ENCODE measurements at regions not wholly inside any gene's neighbourhood (a gene's known extent, or its start where the extent isn't known, plus 50 kb on each side); places are given as distances from the start of the nearest gene placed in this dataset.
"Not testable (repeated sequence)": the region's sequence is repeated elsewhere in the genome, so short reads cannot be mapped to it uniquely, and the experiment has no call there.

DNA sequence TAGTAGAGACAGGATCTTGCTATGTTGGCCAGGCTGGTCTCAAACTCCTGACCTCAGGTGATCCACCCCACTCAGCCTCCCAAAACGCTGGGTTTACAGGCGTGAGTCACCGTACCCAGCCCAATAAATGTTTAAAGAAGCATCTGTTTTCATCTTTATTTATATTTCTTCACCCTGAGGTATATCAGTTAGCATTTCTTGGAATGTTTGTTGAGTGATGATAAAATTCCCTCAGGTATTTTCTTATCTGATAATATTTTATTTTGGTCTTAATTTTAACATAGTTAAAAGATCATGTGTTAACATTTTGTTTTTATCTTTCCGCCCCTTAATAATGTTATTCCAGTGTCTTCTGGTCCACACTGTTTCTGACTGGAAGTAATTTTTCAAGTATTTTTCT, 839.6 kb upstream of the CDH10 start:
- Mint-ChIP-seq H3K4me1 (no peaks in the 10 kb centered on the region), H3K9me3 (peaks cover 0 to 18% (median 4%) of the 10 kb centered on the region in 7 donors), H3K4me3 (no peak overlapping the region), H3K27me3 (no peaks in the 10 kb centered on the region), H3K27ac (no peak overlapping the region), H3K36me3 (no peaks in the 10 kb centered on the region)
- ATAC-seq (ENCODE audit: low read depth in 2 of 2) (no peak), DNase-seq (no peak)

DNA sequence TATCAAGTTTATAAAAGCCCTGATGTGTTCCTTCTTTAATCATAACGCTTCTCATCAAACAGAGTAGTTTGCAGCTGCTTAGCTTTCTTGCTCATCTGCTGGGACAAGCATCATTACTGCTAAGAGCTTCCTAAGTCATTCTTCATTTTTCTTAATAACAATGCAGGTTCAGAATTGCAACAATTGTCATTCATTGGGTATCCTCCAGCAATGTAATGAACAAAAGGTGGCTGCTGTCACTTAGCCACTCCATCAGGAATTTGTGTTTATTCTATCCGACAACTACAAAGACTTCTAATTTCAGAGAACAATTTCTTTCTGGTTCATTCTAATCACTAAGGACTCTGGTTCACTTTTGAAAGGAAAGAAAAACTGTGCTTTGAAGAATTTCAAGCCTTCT, 836.7 kb upstream of the CDH10 start:
- H3K27me3 Mint-ChIP-seq = no peaks in the 10 kb centered on the region
- ATAC-seq (ENCODE audit: low read depth in 2 of 2) = no peak
- H3K4me1 Mint-ChIP-seq = no peaks in the 10 kb centered on the region

DNA sequence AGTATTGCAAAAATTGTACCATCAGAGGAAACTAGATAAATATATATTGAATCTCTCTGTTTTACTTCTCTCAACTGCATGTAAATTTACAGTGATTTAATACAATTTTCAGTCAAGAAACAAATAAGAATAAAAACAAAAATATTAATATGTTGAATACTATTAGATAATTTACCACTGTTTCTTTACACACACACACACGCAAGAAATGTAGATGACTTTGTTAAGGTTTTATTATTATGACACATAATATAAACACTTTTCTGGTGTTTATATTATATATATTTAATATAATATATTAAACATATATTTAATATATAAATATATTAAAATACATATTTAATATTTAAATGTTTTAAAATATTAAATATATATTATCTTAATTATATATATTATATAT, 814.3 kb upstream of the CDH10 start:
- H3K4me3 Mint-ChIP-seq = no peak overlapping the region

More for the DNA sequence above, 836.7 kb upstream of the CDH10 start:
- no peak overlapping the region for H3K4me3 Mint-ChIP-seq
- no peak overlapping the region for H3K27ac Mint-ChIP-seq
- no peak for DNase-seq
- no peaks in the 10 kb centered on the region for H3K36me3 Mint-ChIP-seq
- peaks cover 0 to 13% (median 4%) of the 10 kb centered on the region in 7 donors for H3K9me3 Mint-ChIP-seq

DNA sequence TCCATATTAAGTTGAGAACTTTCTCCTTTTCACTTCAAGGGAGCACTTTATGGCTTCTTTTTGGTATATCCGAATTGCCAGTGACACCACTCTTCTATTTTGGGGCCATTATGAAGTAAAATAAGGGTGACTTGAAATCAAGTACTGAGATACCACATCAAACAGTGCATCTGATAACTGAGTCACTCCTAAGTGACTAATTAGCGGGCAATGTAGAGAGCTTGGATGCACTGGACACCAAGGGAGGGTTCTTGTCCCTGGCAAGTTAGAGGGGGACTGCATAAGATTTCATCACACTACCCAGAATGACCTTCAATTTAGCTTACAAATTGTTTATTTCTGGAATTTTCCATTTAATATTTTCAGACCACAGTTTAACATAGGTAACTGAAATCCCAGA, 813.9 kb upstream of the CDH10 start:
- H3K9me3 Mint-ChIP-seq = peaks cover under 1 to 14% (median 11%) of the 10 kb centered on the region in 7 donors
- no peak overlapping the region for H3K27ac Mint-ChIP-seq
- H3K4me1 Mint-ChIP-seq = no peaks in the 10 kb centered on the region
- no peaks in the 10 kb centered on the region for H3K36me3 Mint-ChIP-seq
- DNase-seq (no peak), ATAC-seq (ENCODE audit: low read depth in 2 of 2) (no peak)
- H3K27me3 Mint-ChIP-seq = no peaks in the 10 kb centered on the region
- no peak overlapping the region for H3K4me3 Mint-ChIP-seq

More for the DNA sequence above, 814.3 kb upstream of the CDH10 start:
- peaks cover 3 to 16% (median 12%) of the 10 kb centered on the region in 7 donors for H3K9me3 Mint-ChIP-seq
- ATAC-seq (ENCODE audit: low read depth in 2 of 2) (no peak), DNase-seq (no peak)
- H3K4me1 Mint-ChIP-seq = no peaks in the 10 kb centered on the region
- no peaks in the 10 kb centered on the region for H3K27me3 Mint-ChIP-seq
- H3K36me3 Mint-ChIP-seq = no peaks in the 10 kb centered on the region
- H3K27ac Mint-ChIP-seq = no peak overlapping the region

DNA sequence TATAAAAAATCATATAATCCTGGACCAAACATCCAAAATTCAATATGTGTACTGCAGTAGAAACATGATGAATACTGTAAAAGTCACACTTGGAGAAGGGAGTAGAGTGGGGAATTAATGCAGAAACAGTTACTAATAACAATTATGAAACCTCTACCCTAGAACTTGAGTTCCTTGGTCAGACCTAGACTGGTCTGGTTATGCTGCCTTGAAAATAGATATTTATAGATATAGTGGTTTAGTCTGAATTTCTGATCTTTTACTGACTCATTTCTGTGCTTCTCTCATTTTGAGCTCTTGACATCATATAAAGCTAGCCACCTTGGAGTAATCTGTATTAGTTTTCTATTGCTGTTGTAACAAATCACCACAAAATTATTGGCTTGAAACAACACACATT, 808.7 kb upstream of the CDH10 start:
- H3K4me3 Mint-ChIP-seq = no peak overlapping the region
- H3K9me3 Mint-ChIP-seq = peaks cover 0 to 12% (median 3%) of the 10 kb centered on the region in 7 donors
- no peak overlapping the region for H3K27ac Mint-ChIP-seq
- no peak for ATAC-seq (ENCODE audit: low read depth in 2 of 2)
- DNase-seq = no peak
- H3K4me1 Mint-ChIP-seq = no peaks in the 10 kb centered on the region
- no peaks in the 10 kb centered on the region for H3K27me3 Mint-ChIP-seq
- no peaks in the 10 kb centered on the region for H3K36me3 Mint-ChIP-seq

DNA sequence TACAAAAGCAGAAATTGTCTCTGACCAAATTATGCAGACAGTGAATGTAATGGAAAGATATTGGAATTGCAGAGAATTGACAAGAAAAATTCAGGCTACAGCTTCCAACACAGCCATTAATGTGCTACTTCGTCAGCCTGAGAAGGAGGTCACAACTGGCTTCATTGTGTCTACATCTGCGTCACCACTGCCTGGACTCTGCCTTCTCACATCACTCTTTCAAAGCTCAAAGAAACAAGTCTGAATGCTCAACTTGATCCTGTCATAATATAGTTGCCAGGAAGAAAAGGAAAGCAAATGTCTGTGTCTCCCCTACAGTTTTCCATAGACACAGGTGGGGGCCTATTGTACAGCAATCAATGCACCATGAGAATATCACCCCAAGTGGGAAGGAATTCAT, 806.5 kb upstream of the CDH10 start:
- no peaks in the 10 kb centered on the region for H3K27me3 Mint-ChIP-seq
- no peaks in the 10 kb centered on the region for H3K36me3 Mint-ChIP-seq
- no peak overlapping the region for H3K4me3 Mint-ChIP-seq
- no peaks in the 10 kb centered on the region for H3K4me1 Mint-ChIP-seq
- ATAC-seq (ENCODE audit: low read depth in 2 of 2) (no peak), DNase-seq (no peak)
- peaks cover 0 to 13% (median 5%) of the 10 kb centered on the region in 7 donors for H3K9me3 Mint-ChIP-seq
- H3K27ac Mint-ChIP-seq = no peak overlapping the region

DNA sequence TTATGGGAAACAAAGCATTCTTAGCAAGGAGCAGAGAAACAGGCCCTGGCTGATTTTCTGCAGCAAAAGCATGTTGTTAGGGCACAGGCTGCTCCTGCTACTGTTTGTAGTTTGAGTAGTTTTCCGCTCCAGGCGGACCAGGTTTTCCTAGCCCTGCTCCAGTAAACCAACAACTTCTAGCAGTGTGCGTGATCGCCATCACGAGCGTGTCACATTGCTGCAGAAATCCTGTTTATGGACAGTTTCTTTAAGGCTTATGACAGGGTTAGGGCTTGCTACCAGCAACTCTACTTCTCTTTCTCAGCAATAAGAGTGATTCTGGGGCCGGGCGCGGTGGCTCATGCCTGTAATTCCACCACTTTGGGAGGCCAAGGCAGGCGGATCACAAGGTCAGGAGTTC, 803.9 kb upstream of the CDH10 start:
- no peaks in the 10 kb centered on the region for H3K36me3 Mint-ChIP-seq
- no peaks in the 10 kb centered on the region for H3K27me3 Mint-ChIP-seq
- no peaks in the 10 kb centered on the region for H3K4me1 Mint-ChIP-seq
- H3K4me3 Mint-ChIP-seq = no peak overlapping the region
- H3K27ac Mint-ChIP-seq = no peak overlapping the region
- no peak for ATAC-seq (ENCODE audit: low read depth in 2 of 2)
- no peak for DNase-seq
- H3K9me3 Mint-ChIP-seq = peaks cover 0 to 6% (median 6%) of the 10 kb centered on the region in 7 donors

DNA sequence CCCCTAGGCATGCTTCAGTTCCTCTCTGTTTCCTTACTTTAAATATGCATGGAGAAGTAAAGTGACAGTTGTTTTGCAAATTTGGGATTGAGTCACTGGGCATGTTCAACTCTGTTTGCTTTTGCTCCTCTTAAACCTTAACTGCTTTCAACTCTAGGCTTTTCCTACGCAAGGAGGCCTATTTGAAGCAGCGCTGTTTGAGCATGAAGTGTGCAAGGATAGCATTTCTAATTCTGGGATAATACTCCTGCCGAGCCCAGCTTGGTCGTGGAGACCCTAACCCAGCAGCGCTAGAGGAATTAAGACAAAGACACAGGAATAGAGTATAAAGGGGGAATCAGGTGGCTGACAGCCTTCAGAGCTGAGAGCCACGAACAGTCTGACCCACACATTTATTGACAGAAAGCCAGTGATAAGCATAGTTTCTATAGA, 803.4 kb upstream of the CDH10 start:
- peaks cover 0 to 6% (median 6%) of the 10 kb centered on the region in 7 donors for H3K9me3 Mint-ChIP-seq
- H3K4me3 Mint-ChIP-seq = no peak overlapping the region
- no peak overlapping the region for H3K27ac Mint-ChIP-seq
- H3K36me3 Mint-ChIP-seq = no peaks in the 10 kb centered on the region
- no peak for ATAC-seq (ENCODE audit: low read depth in 2 of 2)
- H3K4me1 Mint-ChIP-seq = no peaks in the 10 kb centered on the region
- DNase-seq = no peak
- no peaks in the 10 kb centered on the region for H3K27me3 Mint-ChIP-seq

DNA sequence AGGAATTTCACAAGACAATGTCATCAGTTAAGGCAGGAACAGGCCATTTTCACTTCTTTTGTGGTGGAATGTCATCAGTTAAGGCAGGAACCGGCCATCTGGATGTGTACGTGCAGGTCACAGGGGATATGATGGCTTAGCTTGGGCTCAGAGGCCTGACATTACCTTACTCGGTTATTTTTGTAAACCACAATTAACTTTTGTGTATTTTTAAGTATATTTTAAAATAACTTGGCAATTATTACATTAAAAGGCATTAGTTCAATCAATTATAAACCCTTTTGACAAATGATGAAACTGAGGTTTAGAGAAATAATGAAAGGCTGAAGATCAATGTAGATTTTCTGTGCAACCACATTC, 801.3 kb upstream of the CDH10 start:
- not testable (repeated sequence) for H3K27ac Mint-ChIP-seq; DNase-seq; H3K9me3 Mint-ChIP-seq; H3K27me3 Mint-ChIP-seq; H3K4me3 Mint-ChIP-seq; H3K4me1 Mint-ChIP-seq; H3K36me3 Mint-ChIP-seq; ATAC-seq (ENCODE audit: low read depth in 2 of 2)

DNA sequence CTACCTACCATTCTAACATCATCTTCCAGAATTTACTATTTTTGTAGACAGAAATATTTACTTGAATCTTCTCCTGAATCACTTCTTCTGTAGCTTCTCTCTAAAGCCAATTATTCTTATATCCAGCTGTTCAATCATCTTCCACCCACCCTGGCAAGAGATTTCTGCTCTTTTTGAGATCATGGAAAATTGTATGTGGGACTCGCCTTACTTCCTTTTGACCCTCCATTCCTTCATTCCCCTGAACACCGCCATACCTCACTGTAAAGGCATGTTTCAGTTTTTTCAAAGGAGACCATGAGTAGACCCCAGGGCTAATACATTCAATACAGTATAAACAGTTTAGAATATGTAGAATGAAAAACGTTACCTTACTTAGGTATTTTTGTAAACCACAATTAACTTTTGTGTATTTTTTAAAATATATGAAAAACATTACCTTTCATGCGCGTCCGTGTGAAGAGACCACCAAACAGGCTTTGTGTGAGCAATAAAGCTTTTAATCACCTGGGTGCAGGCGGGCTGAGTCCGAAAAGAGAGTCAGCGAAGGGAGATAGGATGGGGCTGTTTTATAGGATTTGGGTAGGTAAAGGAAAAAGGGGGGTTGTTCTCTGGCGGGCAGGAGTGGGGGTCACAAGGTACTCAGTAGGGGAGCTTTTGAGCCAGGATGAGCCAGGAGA, 800.7 kb upstream of the CDH10 start:
- H3K9me3 Mint-ChIP-seq; H3K27me3 Mint-ChIP-seq; H3K4me1 Mint-ChIP-seq; DNase-seq; H3K36me3 Mint-ChIP-seq; ATAC-seq (ENCODE audit: low read depth in 2 of 2); H3K27ac Mint-ChIP-seq: not testable (repeated sequence)
- peak overlapping the region in 1 of 8 donors; percentile 2 for H3K4me3 Mint-ChIP-seq

DNA sequence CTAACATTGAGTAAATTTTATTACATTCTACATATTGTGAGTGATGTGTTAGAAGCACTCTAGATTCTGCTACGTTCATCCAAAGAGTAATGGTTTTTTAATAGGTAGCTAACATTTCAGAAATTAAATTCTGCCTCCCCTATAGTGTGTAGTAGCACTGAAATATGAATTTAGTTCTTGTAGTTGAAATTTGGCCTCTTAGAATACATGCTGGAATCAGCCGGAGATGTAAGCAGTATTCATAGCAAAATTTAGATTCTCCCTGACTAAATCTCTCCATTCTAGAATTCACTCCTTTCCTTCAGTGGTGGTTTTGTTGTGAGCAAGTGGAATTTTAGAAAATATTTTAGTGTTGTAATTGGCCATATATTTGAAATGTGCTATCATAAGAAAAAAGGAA, 799.9 kb upstream of the CDH10 start:
- no peak overlapping the region for H3K4me3 Mint-ChIP-seq
- H3K36me3 Mint-ChIP-seq = no peaks in the 10 kb centered on the region
- ATAC-seq (ENCODE audit: low read depth in 2 of 2) (no peak), DNase-seq (no peak)
- H3K27me3 Mint-ChIP-seq = no peaks in the 10 kb centered on the region
- H3K9me3 Mint-ChIP-seq = peaks cover 0 to 6% (median 5%) of the 10 kb centered on the region in 7 donors
- H3K27ac Mint-ChIP-seq = no peak overlapping the region
- no peaks in the 10 kb centered on the region for H3K4me1 Mint-ChIP-seq

DNA sequence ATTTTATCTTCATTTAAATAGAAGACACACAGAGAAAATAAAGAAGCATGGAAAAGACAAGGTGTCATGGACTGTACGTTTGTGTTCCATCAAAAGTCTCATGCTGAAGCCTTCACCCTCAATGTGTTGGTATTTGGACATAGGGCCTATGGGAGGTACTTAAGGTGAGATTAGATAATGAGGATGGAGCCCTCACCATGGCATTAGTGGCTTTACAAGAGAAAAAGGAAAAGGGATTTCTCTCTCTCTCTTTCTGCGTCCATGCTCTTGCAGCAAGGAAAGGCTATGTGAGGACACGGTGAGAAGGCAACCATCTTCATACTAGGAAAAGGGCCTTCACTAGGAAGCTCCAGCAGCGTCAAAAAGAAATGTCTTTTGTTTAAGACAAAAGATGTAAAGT, 797.0 kb upstream of the CDH10 start:
- Mint-ChIP-seq H3K27ac (no peak overlapping the region), H3K36me3 (no peaks in the 10 kb centered on the region), H3K9me3 (peaks cover 0 to 6% (median 3%) of the 10 kb centered on the region in 7 donors), H3K4me3 (no peak overlapping the region), H3K4me1 (no peaks in the 10 kb centered on the region), H3K27me3 (no peaks in the 10 kb centered on the region)
- ATAC-seq (ENCODE audit: low read depth in 2 of 2) = no peak
- no peak for DNase-seq

DNA sequence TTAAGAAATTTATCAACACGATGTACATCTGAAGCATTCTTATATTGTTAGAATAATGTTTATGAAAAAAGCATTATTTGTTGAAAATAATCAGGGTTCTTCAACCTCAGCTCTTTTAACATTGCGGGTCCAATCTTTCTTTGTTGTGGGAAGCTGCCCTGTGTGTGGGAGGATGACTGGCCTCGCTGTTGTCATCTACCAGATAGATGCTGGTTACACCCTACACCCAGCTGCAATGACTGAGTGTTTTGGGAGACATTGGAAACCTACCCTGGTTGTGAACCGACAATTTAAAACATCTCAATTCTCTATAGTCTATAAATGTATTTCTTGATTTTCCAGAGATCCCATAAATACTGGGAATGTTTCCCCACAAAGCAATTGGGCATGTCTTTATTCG, 794.2 kb upstream of the CDH10 start:
- H3K27me3 Mint-ChIP-seq = no peaks in the 10 kb centered on the region
- ATAC-seq (ENCODE audit: low read depth in 2 of 2) = no peak
- no peak for DNase-seq
- H3K36me3 Mint-ChIP-seq = no peaks in the 10 kb centered on the region
- no peaks in the 10 kb centered on the region for H3K4me1 Mint-ChIP-seq
- peaks cover 0 to 3% (median 1%) of the 10 kb centered on the region in 7 donors for H3K9me3 Mint-ChIP-seq
- no peak overlapping the region for H3K27ac Mint-ChIP-seq
- no peak overlapping the region for H3K4me3 Mint-ChIP-seq

DNA sequence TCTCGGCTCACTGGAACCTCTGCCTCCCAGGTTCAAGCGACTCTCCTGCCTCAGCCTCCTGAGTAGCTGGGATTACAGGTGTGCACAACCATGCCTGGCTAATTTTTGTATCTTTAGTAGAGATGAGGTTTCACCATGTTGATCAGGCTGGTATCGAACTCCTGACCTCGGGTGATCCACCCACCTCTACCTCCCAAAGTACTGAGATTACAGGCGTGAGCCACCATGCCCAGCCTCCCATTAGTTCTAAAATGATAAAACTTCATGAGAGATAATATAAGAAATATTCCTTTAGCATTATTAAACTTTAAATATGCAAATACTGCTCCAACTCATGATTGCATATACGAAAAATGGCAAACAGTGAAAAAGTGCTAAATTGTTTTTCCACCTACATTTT, 793.6 kb upstream of the CDH10 start:
- ATAC-seq (ENCODE audit: low read depth in 2 of 2); DNase-seq; H3K4me1 Mint-ChIP-seq; H3K4me3 Mint-ChIP-seq; H3K36me3 Mint-ChIP-seq; H3K27ac Mint-ChIP-seq; H3K9me3 Mint-ChIP-seq; H3K27me3 Mint-ChIP-seq: not testable (repeated sequence)

DNA sequence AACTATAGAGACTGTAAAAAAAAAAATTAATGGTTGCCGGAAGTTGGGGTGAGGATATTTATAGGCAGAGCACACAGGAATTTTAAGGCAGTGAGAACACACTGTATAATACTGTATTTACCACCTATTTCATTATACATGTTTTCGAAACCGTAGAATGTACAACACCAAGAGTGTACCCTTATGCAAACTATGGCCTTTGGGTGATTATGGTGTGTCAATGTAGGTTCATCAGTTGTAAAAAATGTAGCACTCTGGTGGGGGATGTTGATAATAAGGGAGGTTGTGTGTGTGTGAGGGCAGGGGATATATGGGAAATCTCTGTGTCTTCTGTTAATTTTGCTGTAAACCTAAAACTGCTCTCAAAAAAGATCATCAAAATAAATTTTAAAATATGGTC, 791.7 kb upstream of the CDH10 start:
- ATAC-seq (ENCODE audit: low read depth in 2 of 2) = no peak
- Mint-ChIP-seq H3K36me3 (no peaks in the 10 kb centered on the region), H3K9me3 (peaks cover 0 to 4% (median 1%) of the 10 kb centered on the region in 7 donors), H3K4me1 (no peaks in the 10 kb centered on the region), H3K4me3 (peak overlapping the region in 1 of 8 donors; percentile 12), H3K27me3 (no peaks in the 10 kb centered on the region), H3K27ac (no peak overlapping the region)
- DNase-seq = no peak

All from naive B cell (primary cell).